Activated T-cell treated with anti-CD3 and anti-CD28 coated beads, Interleukin-2, amount 50 U/mL, for 4 hours (primary cell): ENCODE measurements at regions not wholly inside any gene's neighbourhood (a gene's known extent, or its start where the extent isn't known, plus 50 kb on each side); places are given as distances from the start of the nearest gene placed in this dataset.
"Not testable (repeated sequence)": the region's sequence is repeated elsewhere in the genome, so short reads cannot be mapped to it uniquely, and the experiment has no call there.

Source experiments
- ATAC-seq, 2 donors: fragments of 200-7000 bp; cut with Tn5 transposase; one replicate each; pipeline ENCODE4 v1.10.0; 2021
- DNase-seq: peaks from one replicate; pipeline ENCODE4 v3.0.0-alpha.2; 2020
- H3K27me3 Mint-ChIP-seq: one replicate; pipeline ENCODE4 v1.8.0; 2021; ENCODE audit warnings: low read depth, mixed read lengths
- H3K36me3 Mint-ChIP-seq: one replicate; pipeline ENCODE4 v1.8.0; 2022; ENCODE audit warnings: mixed read lengths; ENCODE audit not compliant: insufficient read depth
- H3K4me1 Mint-ChIP-seq: one replicate; pipeline ENCODE4 v1.8.0; 2021; ENCODE audit warnings: low read depth, mixed read lengths
- H3K4me3 Mint-ChIP-seq: one replicate; pipeline ENCODE4 v1.8.0; 2021; ENCODE audit warnings: mild to moderate bottlenecking, moderate library complexity, mixed read lengths
- H3K9me3 Mint-ChIP-seq: one replicate; pipeline ENCODE4 v1.8.0; 2021; ENCODE audit warnings: mixed read lengths

- Mint-ChIP-seq H3K4me3 (no peak overlapping the region), H3K27me3 (no peaks in the 10 kb centered on the region), H3K36me3 (no peaks in the 10 kb centered on the region), H3K4me1 (no peaks in the 10 kb centered on the region), H3K9me3 (no peaks in the 10 kb centered on the region)
- DNase-seq (no peak), ATAC-seq (no peak)
Observed at GRCh38 chrX:138865093-138865649, 153.7 kb upstream of the FGF13 start.

DNA sequence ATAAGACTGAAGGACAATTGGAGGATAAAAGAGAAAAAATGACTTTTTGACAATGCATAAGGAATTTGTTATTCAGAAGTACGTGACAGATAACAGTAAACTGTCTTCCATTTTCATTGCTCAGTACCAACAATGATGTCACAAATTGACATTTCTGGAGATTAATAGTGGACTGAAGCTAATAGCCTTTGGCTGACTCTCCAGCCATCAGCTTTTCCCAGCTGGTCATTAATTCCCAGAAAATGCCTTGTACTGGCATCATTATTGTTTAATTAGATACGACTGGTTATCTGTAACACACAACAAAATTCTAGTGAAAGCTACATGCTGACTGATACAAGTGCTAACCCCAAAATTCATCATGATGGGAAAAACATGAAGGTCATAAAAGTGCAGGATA, 147.9 kb upstream of the FGF13 start:
- H3K27me3 Mint-ChIP-seq = no peaks in the 10 kb centered on the region
- no peak overlapping the region for H3K4me3 Mint-ChIP-seq
- DNase-seq (no peak), ATAC-seq (no peak)
- no peaks in the 10 kb centered on the region for H3K9me3 Mint-ChIP-seq
- H3K36me3 Mint-ChIP-seq = no peaks in the 10 kb centered on the region
- H3K4me1 Mint-ChIP-seq = no peaks in the 10 kb centered on the region

DNA sequence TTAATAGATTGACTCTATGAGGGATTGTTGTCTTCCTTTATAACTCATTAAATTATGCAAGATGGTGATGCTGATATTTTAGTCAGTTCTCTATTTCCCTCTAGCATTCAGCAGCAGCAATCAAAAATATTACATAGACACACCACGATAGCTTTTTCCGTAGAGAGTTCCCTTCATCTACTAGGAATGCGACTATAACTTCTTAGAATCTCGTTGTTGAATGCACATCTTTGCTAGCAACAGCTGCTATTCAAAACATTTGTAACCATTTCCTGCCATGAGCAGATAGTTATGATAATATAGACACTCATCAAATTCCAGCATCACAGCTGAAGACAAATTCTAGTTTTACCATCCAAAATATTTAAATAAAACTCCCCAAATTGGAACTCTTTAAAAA, 147.4 kb upstream of the FGF13 start:
- DNase-seq (no peak), ATAC-seq (no peak)
- Mint-ChIP-seq H3K36me3 (no peaks in the 10 kb centered on the region), H3K4me3 (no peak overlapping the region), H3K4me1 (no peaks in the 10 kb centered on the region), H3K27me3 (no peaks in the 10 kb centered on the region), H3K9me3 (no peaks in the 10 kb centered on the region)

GRCh38 chrX:138858438-138858837, 146.9 kb upstream of the FGF13 start:
- no peaks in the 10 kb centered on the region for H3K4me1 Mint-ChIP-seq
- ATAC-seq = no peak
- no peaks in the 10 kb centered on the region for H3K9me3 Mint-ChIP-seq
- no peak for DNase-seq
- H3K27me3 Mint-ChIP-seq = no peaks in the 10 kb centered on the region
- H3K36me3 Mint-ChIP-seq = no peaks in the 10 kb centered on the region
- no peak overlapping the region for H3K4me3 Mint-ChIP-seq

- Mint-ChIP-seq H3K27me3 (no peaks in the 10 kb centered on the region), H3K4me1 (no peaks in the 10 kb centered on the region), H3K36me3 (no peaks in the 10 kb centered on the region), H3K9me3 (no peaks in the 10 kb centered on the region), H3K4me3 (no peak overlapping the region)
- ATAC-seq = no peak
- DNase-seq = no peak
Observed at GRCh38 chrX:138856881-138857604, 145.5 kb upstream of the FGF13 start.

- ATAC-seq (no peak), DNase-seq (no peak)
- Mint-ChIP-seq H3K4me3 (no peak overlapping the region), H3K9me3 (no peaks in the 10 kb centered on the region), H3K36me3 (no peaks in the 10 kb centered on the region), H3K4me1 (no peaks in the 10 kb centered on the region), H3K27me3 (no peaks in the 10 kb centered on the region)
Observed at GRCh38 chrX:138853936-138854335, 142.4 kb upstream of the FGF13 start.

GRCh38 chrX:138849521-138849920, 138.0 kb upstream of the FGF13 start:
- Mint-ChIP-seq H3K36me3 (no peaks in the 10 kb centered on the region), H3K9me3 (no peaks in the 10 kb centered on the region), H3K4me3 (no peak overlapping the region), H3K27me3 (no peaks in the 10 kb centered on the region), H3K4me1 (no peaks in the 10 kb centered on the region)
- ATAC-seq = no peak
- DNase-seq = no peak

GRCh38 chrX:138847930-138848329, 136.4 kb upstream of the FGF13 start:
- Mint-ChIP-seq H3K4me3 (no peak overlapping the region), H3K36me3 (no peaks in the 10 kb centered on the region), H3K9me3 (no peaks in the 10 kb centered on the region), H3K27me3 (no peaks in the 10 kb centered on the region), H3K4me1 (no peaks in the 10 kb centered on the region)
- ATAC-seq (no peak), DNase-seq (no peak)

DNA sequence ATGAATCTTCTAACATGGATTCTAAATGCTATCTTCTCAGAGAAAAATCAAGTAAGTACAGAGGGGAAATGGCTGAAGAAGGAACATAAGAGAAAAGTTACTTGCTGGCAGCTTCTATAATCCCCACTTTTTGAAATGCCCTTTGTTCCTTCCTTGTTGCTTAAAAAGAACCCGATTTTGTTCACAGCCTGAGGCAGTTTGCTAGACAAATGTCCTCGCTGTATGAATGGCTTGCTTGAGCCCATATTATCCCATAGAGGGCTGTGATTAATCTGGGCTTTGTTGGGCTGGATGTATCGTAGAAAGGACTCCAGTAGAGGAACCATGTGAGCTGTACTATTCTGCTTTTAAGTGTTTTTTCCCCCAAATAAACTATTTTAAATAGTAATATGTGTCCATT, 134.3 kb upstream of the FGF13 start:
- Mint-ChIP-seq H3K4me3 (no peak overlapping the region), H3K9me3 (no peaks in the 10 kb centered on the region), H3K4me1 (no peaks in the 10 kb centered on the region), H3K36me3 (no peaks in the 10 kb centered on the region), H3K27me3 (no peaks in the 10 kb centered on the region)
- ATAC-seq (no peak), DNase-seq (no peak)

DNA sequence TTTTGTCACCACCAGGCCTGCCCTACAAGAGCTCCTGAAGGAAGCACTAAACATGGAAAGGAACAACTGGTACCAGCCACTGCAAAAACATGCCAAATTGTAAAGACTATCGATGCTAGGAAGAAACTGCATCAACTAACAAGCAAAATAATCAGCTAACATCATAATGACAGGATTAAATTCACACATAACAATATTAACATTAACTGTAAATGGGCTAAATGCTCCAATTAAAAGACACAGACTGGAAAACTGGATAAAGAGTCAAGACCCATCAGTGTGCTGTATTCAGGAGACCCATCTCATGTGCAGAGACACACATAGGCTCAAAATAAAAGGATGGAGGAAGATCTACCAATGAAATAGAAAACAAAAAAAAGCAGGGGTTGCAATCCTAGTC, 95.9 kb upstream of the FGF13 start:
- H3K4me1 Mint-ChIP-seq, H3K4me3 Mint-ChIP-seq, DNase-seq, H3K27me3 Mint-ChIP-seq, H3K36me3 Mint-ChIP-seq, H3K9me3 Mint-ChIP-seq, ATAC-seq: not testable (repeated sequence)

- no peaks in the 10 kb centered on the region for H3K36me3 Mint-ChIP-seq
- H3K27me3 Mint-ChIP-seq = peaks cover 2% of the 10 kb centered on the region
- ATAC-seq (no peak), DNase-seq (no peak)
- H3K4me3 Mint-ChIP-seq = no peak overlapping the region
- H3K4me1 Mint-ChIP-seq = no peaks in the 10 kb centered on the region
- H3K9me3 Mint-ChIP-seq = peaks cover 8% of the 10 kb centered on the region
Observed at GRCh38 chrX:138794246-138794645, 82.7 kb upstream of the FGF13 start.

GRCh38 chrX:138791551-138791950, 80.0 kb upstream of the FGF13 start:
- no peaks in the 10 kb centered on the region for H3K4me1 Mint-ChIP-seq
- H3K4me3 Mint-ChIP-seq = no peak overlapping the region
- DNase-seq (no peak), ATAC-seq (no peak)
- H3K27me3 Mint-ChIP-seq = peaks cover 2% of the 10 kb centered on the region
- H3K9me3 Mint-ChIP-seq = peaks cover 5% of the 10 kb centered on the region
- no peaks in the 10 kb centered on the region for H3K36me3 Mint-ChIP-seq

- DNase-seq (no peak), ATAC-seq (no peak)
- no peak overlapping the region for H3K4me3 Mint-ChIP-seq
- H3K4me1 Mint-ChIP-seq = no peaks in the 10 kb centered on the region
- peaks cover 2% of the 10 kb centered on the region for H3K27me3 Mint-ChIP-seq
- no peaks in the 10 kb centered on the region for H3K36me3 Mint-ChIP-seq
- peaks cover 9% of the 10 kb centered on the region for H3K9me3 Mint-ChIP-seq
Observed at GRCh38 chrX:138788771-138789170, 77.3 kb upstream of the FGF13 start.

- not testable (repeated sequence) for H3K9me3 Mint-ChIP-seq, H3K27me3 Mint-ChIP-seq, H3K4me1 Mint-ChIP-seq, H3K36me3 Mint-ChIP-seq, DNase-seq, ATAC-seq, H3K4me3 Mint-ChIP-seq
Observed at GRCh38 chrX:138778576-138778909, 67.0 kb upstream of the FGF13 start.

DNA sequence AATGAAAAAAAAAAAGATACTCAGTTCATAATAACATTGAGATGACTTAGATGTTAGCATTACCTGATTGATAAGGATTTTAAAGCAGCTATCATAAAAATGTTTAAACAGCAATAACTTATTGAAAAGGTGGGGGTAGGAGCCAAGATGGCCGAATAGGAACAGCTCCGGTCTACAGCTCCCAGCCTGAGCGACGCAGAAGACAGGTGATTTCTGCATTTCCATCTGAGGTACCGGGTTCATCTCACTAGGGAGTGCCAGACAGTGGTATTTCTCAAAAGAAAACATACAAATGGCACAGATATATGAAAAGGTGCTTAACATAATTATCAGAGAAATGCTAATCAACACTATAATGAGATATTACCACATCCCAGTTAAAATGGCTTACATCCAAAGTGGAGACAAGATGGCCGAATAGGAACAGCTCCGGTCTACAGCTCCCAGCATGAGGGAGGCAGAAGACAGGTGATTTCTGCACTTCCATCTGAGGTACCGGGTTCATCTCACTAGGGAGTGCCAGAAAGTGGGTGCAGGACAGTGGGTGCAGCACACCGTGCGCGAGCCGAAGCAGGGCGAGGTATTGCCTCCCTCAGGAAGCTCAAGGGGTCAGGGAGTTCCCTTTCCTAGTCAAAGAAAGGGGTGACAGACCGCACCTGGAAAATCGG, 66.5 kb upstream of the FGF13 start:
- H3K27me3 Mint-ChIP-seq, ATAC-seq, DNase-seq, H3K9me3 Mint-ChIP-seq, H3K36me3 Mint-ChIP-seq, H3K4me3 Mint-ChIP-seq, H3K4me1 Mint-ChIP-seq: not testable (repeated sequence)
